Neural progenitor cell (in vitro differentiated cells): ENCODE measurements at regions not wholly inside any gene's neighbourhood (a gene's known extent, or its start where the extent isn't known, plus 50 kb on each side); places are given as distances from the start of the nearest gene placed in this dataset.

Experiments used
- CTCF ChIP-seq: fragments of 200-600 bp; sonication (generic); IDR thresholded peaks from 2 replicates; pipeline ENCODE4 v1.5.1; 2017; ENCODE audit warnings: antibody characterized with exemption, mild to moderate bottlenecking
- EZH2 ChIP-seq: fragments of 200-600 bp; sonication (generic); IDR thresholded peaks from 2 replicates; pipeline ENCODE4 v1.6.1; 2017; ENCODE audit warnings: antibody characterized with exemption, mild to moderate bottlenecking, moderate library complexity

DNA sequence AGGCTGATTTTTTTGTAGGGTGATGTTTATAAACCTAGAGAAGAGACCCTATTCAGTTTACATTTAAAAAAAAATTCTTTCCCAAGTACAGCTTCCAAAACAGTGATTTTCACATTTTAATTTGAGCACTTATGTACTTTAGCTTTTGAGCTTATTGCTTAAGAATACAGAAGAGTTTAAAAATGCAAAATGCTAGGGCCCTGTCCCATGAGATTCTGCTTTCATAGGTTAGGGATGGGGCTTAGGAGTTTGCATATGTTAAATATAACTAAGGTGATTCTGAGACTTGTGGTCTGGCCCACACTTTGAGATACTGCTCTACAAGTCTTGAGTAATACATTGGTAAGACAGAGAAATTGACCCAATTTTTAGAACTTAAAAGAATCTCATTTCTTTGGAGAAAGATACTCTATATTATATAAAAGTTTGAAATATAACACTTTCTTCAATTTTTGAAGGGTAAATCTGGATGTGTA is 137.3 kb upstream of the CWC22 start:
- TF ChIP-seq CTCF, result no peak
- TF ChIP-seq EZH2, result no peak
